IMR-90 (cell line): ENCODE measurements at regions not wholly inside any gene's neighbourhood (a gene's known extent, or its start where the extent isn't known, plus 50 kb on each side); places are given as distances from the start of the nearest gene placed in this dataset.
A peak's percentile ranks its signal among the peaks of the same experiment; 100 is the strongest.

Source experiments
- ATAC-seq: fragments of 200-7000 bp; cut with Tn5 transposase; 2 replicates; pipeline ENCODE4 v1.9.1; 2020; ENCODE audit warnings: low read depth, mild to moderate bottlenecking, moderate library complexity
- BruUV-seq: library from RNA; stranded (reverse); fragments of 400-500 nt; replicated peaks from 2 replicates; lab custom pipeline; 2021; lab: Mats Ljungman, UMichigan
- CTCF ChIA-PET: fragments of 300-600 bp; formaldehyde crosslinking; extraction: SDS; loops from one replicate; lab custom pipeline; 2021; ENCODE audit warnings: antibody characterized with exemption; lab: Yijun Ruan, JAX
- POLR2A ChIA-PET: fragments of 300-600 bp; sonication (Branson Sonifier 250); formaldehyde crosslinking; loops from one replicate; lab custom pipeline; 2022; ENCODE audit warnings: antibody characterized with exemption; ENCODE audit not compliant: unreplicated experiment; lab: Charles Lee
- DNase-seq: peaks from one replicate; pipeline ENCODE4 v3.0.0; 2013
- H2AFZ ChIP-seq: replicated peaks from 2 replicates; pipeline ENCODE3; 2013; ENCODE audit warnings: low read length, mild to moderate bottlenecking; ENCODE audit not compliant: poor library complexity
- H2AK5ac ChIP-seq: 2 replicates; pipeline ENCODE4 v1.6.1; 2013; ENCODE audit warnings: low read depth, low read length, inconsistent platforms
- H2AK9ac ChIP-seq: replicated peaks from 2 replicates; pipeline ENCODE3; 2013; ENCODE audit warnings: mild to moderate bottlenecking, low read depth, low read length, moderate library complexity; ENCODE audit not compliant: poor library complexity
- H2BK120ac ChIP-seq: 2 replicates; pipeline ENCODE4 v1.6.1; 2013; ENCODE audit warnings: low read depth, low read length, inconsistent platforms
- H2BK15ac ChIP-seq: 3 replicates; pipeline ENCODE4 v1.6.1; 2013; ENCODE audit warnings: low read depth, low read length, inconsistent platforms
- H2BK20ac ChIP-seq: 2 replicates; pipeline ENCODE4 v1.6.1; 2013; ENCODE audit warnings: low read depth, mild to moderate bottlenecking, inconsistent platforms, low read length, moderate library complexity
- H2BK5ac ChIP-seq: 2 replicates; pipeline ENCODE4 v1.6.1; 2013; ENCODE audit warnings: mild to moderate bottlenecking, low read depth, low read length, inconsistent platforms; ENCODE audit not compliant: poor library complexity, severe bottlenecking
- H3K14ac ChIP-seq: replicated peaks from 2 replicates; pipeline ENCODE4 v1.6.1; 2013; ENCODE audit warnings: low read depth, low read length, inconsistent platforms
- H3K18ac ChIP-seq: 2 replicates; pipeline ENCODE4 v1.6.1; 2013; ENCODE audit warnings: low read depth, low read length, control low read depth
- H3K23ac ChIP-seq: 2 replicates; pipeline ENCODE4 v1.6.1; 2013; ENCODE audit warnings: low read depth, low read length, inconsistent platforms
- H3K27ac ChIP-seq: 2 replicates; pipeline ENCODE4 v1.5.1; 2013; ENCODE audit warnings: mild to moderate bottlenecking, control low read depth, low read length; ENCODE audit not compliant: insufficient read depth
- H3K27me3 ChIP-seq: 2 replicates; pipeline ENCODE4 v1.6.1; 2013; ENCODE audit warnings: low read length; ENCODE audit not compliant: control insufficient read depth, insufficient read depth
- H3K36me3 ChIP-seq: 2 replicates; pipeline ENCODE4 v1.6.1; 2013; ENCODE audit warnings: low read length, mixed read lengths; ENCODE audit not compliant: control insufficient read depth, insufficient read depth
- H3K4ac ChIP-seq: 2 replicates; pipeline ENCODE4 v1.6.1; 2013; ENCODE audit warnings: low read depth, low read length, inconsistent platforms
- H3K4me1 ChIP-seq: 2 replicates; pipeline ENCODE4 v1.6.1; 2013; ENCODE audit warnings: low read length, mixed read lengths; ENCODE audit not compliant: control insufficient read depth, insufficient read depth
- H3K4me2 ChIP-seq: 2 replicates; pipeline ENCODE4 v1.6.1; 2013; ENCODE audit warnings: low read depth, mild to moderate bottlenecking, control low read depth, low read length, moderate library complexity
- H3K4me3 ChIP-seq: 2 replicates; pipeline ENCODE4 v1.5.1; 2013; ENCODE audit warnings: low read depth, mild to moderate bottlenecking, control low read depth, low read length, moderate library complexity; ENCODE audit not compliant: insufficient read depth
- H3K56ac ChIP-seq: 2 replicates; pipeline ENCODE4 v1.6.1; 2013; ENCODE audit warnings: low read length, inconsistent platforms; ENCODE audit not compliant: insufficient read depth; ENCODE audit errors: extremely low read depth
- H3K79me1 ChIP-seq, 2 experiments: 2 replicates each; pipeline ENCODE4 v1.6.1; 2013; ENCODE audit warnings: low read length in 2 of 2, inconsistent platforms in 1 of 2, low read depth in 1 of 2
- H3K9ac ChIP-seq: 2 replicates; pipeline ENCODE4 v1.6.1; 2013; ENCODE audit warnings: low read depth, low read length, control low read depth
- H3K9me1 ChIP-seq: 2 replicates; pipeline ENCODE4 v1.6.1; 2013; ENCODE audit warnings: low read length, inconsistent platforms; ENCODE audit not compliant: insufficient read depth
- H3K9me3 ChIP-seq: 2 replicates; pipeline ENCODE4 v1.6.1; 2013; ENCODE audit warnings: low read length; ENCODE audit not compliant: control insufficient read depth, insufficient read depth
- H4K20me1 ChIP-seq: 2 replicates; pipeline ENCODE4 v1.6.1; 2013; ENCODE audit warnings: low read length, inconsistent platforms; ENCODE audit not compliant: insufficient read depth
- H4K5ac ChIP-seq: 2 replicates; pipeline ENCODE4 v1.6.1; 2013; ENCODE audit warnings: mild to moderate bottlenecking, low read depth, low read length, control low read depth
- H4K8ac ChIP-seq, 2 experiments: 2 replicates each; pipeline ENCODE4 v1.6.1; 2013; ENCODE audit warnings: low read depth in 2 of 2, low read length in 2 of 2, control low read depth in 1 of 2, inconsistent platforms in 1 of 2
- H4K91ac ChIP-seq: 2 replicates; pipeline ENCODE4 v1.6.1; 2013; ENCODE audit warnings: low read depth, low read length, inconsistent platforms; ENCODE audit not compliant: insufficient read depth
- BHLHE40 ChIP-seq: fragments of 150-350 bp; IDR thresholded peaks from 2 replicates; pipeline ENCODE4 v1.6.1; 2016; ENCODE audit warnings: mild to moderate bottlenecking, low read depth, low read length
- CHD1 ChIP-seq: IDR thresholded peaks from 2 replicates; pipeline ENCODE4 v1.6.1; 2012; ENCODE audit warnings: low read depth, low read length, improper control_type of control experiment
- CTCF ChIP-seq: conservative IDR thresholded peaks from 2 replicates; pipeline ENCODE4 v1.5.1; 2012; ENCODE audit warnings: mild to moderate bottlenecking, low read depth, low read length, improper control_type of control experiment
- ELK1 ChIP-seq: fragments of 150-350 bp; IDR thresholded peaks from 2 replicates; pipeline ENCODE4 v1.6.1; 2016; ENCODE audit warnings: low read depth, mild to moderate bottlenecking, low read length, moderate library complexity, borderline replicate concordance
- FOS ChIP-seq: fragments of 150-350 bp; IDR thresholded peaks from 2 replicates; pipeline ENCODE4 v1.6.1; 2016; ENCODE audit warnings: low read depth, low read length
- MAFK ChIP-seq: IDR thresholded peaks from 2 replicates; pipeline ENCODE4 v1.6.1; 2012; ENCODE audit warnings: low read depth, low read length, improper control_type of control experiment
- MAZ ChIP-seq: IDR thresholded peaks from 2 replicates; pipeline ENCODE4 v1.6.1; 2012; ENCODE audit warnings: low read depth, mild to moderate bottlenecking, low read length, improper control_type of control experiment, moderate library complexity, borderline replicate concordance
- MXI1 ChIP-seq: IDR thresholded peaks from 2 replicates; pipeline ENCODE4 v1.6.1; 2012; ENCODE audit warnings: low read depth, mild to moderate bottlenecking, low read length, moderate library complexity, borderline replicate concordance
- NFE2L2 ChIP-seq: fragments of 150-350 bp; IDR thresholded peaks from 2 replicates; pipeline ENCODE4 v1.6.1; 2016; ENCODE audit warnings: low read depth, mild to moderate bottlenecking, low read length
- RAD21 ChIP-seq: IDR thresholded peaks from 2 replicates; pipeline ENCODE4 v1.6.1; 2012; ENCODE audit warnings: low read length, improper control_type of control experiment
- USF2 ChIP-seq: fragments of 150-350 bp; IDR thresholded peaks from 2 replicates; pipeline ENCODE4 v1.6.1; 2017; ENCODE audit warnings: mild to moderate bottlenecking, antibody characterized with exemption, low read length, low read depth
- WGBS, 2 experiments: methylation state at CpG; one replicate each; pipeline versions ENCODE4 v1.1.5 to v1.1.7; 2013; ENCODE audit warnings: missing lambda C conversion rate in 2 of 2; ENCODE audit not compliant: insufficient read length in 1 of 2; ENCODE audit errors: extremely low coverage in 2 of 2; 5-methylcytosine and 5-hydroxymethylcytosine counted together
- dilution Hi-C: fragments of 300-500 bp; cut with HindIII; formaldehyde crosslinking; loops from one replicate; pipeline ENCODE4 v1.14.3; 2018; ENCODE audit warnings: low sequenced_read_pairs; ENCODE audit not compliant: unreplicated experiment
- in situ Hi-C: fragments of 300-500 bp; cut with MboI; formaldehyde crosslinking; loops from 3 replicates; pipeline ENCODE4 v1.14.3; 2019; ENCODE audit warnings: low sequenced_read_pairs, inconsistent platforms, mixed read lengths
- intact Hi-C: fragments of 100-400 bp; cut with micrococcal nuclease; formaldehyde crosslinking; loops from 2 replicates; pipeline ENCODE4 v1.10.0; 2022

GRCh38 chr3:66819993-66820501 lies 178.1 kb upstream of the KBTBD8 start (continued):
- TF ChIP-seq BHLHE40 (no peak), FOS (no peak), NFE2L2 (no peak), MXI1 (no peak)

DNA sequence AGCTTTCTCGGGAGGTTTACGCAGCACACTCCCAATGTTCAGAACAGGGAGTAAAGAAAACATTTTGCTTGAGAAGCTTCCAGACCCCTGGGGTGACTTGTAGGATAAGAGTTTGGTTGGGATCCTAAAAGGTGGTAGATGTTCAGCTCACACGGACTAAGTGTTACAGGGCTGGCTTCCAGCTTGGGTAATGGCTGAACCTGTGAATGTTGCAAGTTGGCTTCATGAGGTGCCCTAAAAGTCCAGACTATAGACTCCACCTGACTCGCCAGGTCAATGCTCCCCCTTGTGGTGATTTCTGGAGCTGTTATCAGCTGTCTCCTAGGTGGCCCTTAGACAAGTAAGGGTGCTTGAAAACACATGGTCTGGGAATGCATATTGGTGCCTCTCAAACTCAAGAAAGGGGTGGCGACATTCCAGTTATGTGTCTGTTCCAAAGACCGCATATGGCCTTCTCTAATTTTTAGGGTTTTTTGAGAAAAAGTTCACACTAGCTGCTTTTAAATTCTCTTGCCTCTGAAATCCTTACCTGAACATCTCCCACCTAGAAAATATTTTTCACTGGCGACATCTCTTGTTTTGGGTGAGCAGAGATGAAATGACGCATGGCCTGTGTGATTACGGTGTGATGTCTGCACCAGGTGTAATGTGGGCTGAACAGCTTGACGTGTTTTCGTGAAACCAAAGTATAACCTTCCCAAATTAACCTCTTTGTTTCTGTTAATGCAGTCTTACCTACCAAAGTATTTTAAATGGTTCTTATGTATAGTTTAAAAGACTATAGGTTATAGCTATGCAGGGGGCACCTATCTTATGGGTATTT lies 175.7 kb upstream of the KBTBD8 start:
- Histone ChIP-seq H3K27me3 (peaks cover 11% of the 10 kb centered on the region), H4K5ac (no peak overlapping the region), H4K91ac (no peak overlapping the region), H3K14ac (no peak overlapping the region), H3K36me3 (no peaks in the 10 kb centered on the region), H2BK20ac (no peak overlapping the region), H3K9ac (no peak overlapping the region), H3K27ac (no peak overlapping the region), H4K8ac (no peak overlapping the region), H3K4me2 (no peak overlapping the region), H2BK120ac (no peak overlapping the region), H3K4me1 (no peaks in the 10 kb centered on the region), H3K4ac (no peak overlapping the region), H3K18ac (no peak overlapping the region), H3K79me1 (no peaks in the 10 kb centered on the region), H2AFZ (no peak overlapping the region), H2BK5ac (no peak overlapping the region), H2AK9ac (no peak overlapping the region), H4K20me1 (no peaks in the 10 kb centered on the region), H2AK5ac (no peak overlapping the region), H3K9me3 (no peaks in the 10 kb centered on the region), H3K4me3 (no peak overlapping the region), H2BK15ac (no peak overlapping the region), H3K9me1 (no peaks in the 10 kb centered on the region), H3K23ac (no peak overlapping the region), H3K56ac (no peak overlapping the region)
- in situ Hi-C loops = no loop called here
- intact Hi-C loops = no loop called here
- BruUV-seq = no TSS peak
- dilution Hi-C loops = no loop called here
- peak; percentile 72; the same call in 1 of the 2 replicates for ATAC-seq
- ChIA-PET CTCF (interaction anchor here (0.6 to 2.8 kb wide), 22 partner anchors 10 to 584 kb away, joined by 3 to 25 read pairs (median 4); no protein-coding TSS in a partner anchor), POLR2A (no interaction called here)
- WGBS, 2 experiments = no CpG with 5 or more reads among the region's 11 CpGs
- DNase-seq = peak; percentile 67
- no peak for TF ChIP-seq FOS
- TF ChIP-seq MAZ = no peak
- no peak for TF ChIP-seq USF2
- no peak for TF ChIP-seq MXI1
- TF ChIP-seq RAD21 = peak; percentile 73
- no peak for TF ChIP-seq CHD1
- TF ChIP-seq CTCF = peak; percentile 70
- no peak for TF ChIP-seq ELK1
- TF ChIP-seq MAFK = no peak
- TF ChIP-seq BHLHE40 = no peak
